GM21619 (cell line): ENCODE measurements at regions not wholly inside any gene's neighbourhood (a gene's known extent, or its start where the extent isn't known, plus 50 kb on each side); places are given as distances from the start of the nearest gene placed in this dataset.

ENCODE experiments used
- ATAC-seq: cut with Tn5 transposase; IDR thresholded peaks from one replicate; pipeline ENCODE4 v1.9.1; 2021; ENCODE audit not compliant: unreplicated experiment

DNA sequence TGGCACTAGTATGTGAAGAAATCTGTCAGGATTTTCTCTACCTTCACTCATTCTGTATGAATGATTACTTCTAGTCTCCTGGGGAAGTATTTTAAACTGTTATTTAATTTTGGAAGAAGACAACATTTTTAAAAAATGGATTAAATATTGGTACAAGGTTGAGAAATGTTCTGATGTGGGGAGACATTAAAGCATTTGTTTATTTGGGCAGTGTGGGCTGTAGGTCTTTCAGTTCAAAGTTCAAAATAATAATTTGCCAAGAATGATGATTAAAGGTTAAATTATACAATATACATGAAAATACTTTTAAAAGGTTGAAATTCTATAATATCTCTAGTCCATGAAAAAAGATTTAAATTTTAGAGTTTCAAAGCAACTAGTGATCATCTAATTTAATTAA lies 194.7 kb downstream of the NHLRC3 start:
- ATAC-seq: no peak

DNA sequence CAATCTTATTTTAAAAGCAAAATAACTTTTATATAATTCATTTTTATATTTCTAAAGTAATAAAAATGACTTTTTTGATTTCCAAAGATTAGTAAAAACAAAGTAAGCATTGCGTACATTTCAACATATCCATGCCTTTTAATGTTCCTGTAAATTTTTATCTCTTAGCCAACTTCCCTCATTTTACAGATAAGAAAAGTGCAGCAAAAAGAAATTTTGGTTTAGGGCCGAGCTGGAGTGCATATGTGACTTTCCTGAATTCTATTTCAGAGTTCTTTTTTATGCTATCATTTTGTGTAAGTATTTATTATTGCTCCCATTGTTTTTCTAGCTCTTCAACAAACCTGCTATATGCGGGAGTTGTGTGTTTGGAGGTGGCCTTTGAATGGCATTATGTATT lies 195.3 kb downstream of the NHLRC3 start:
- no peak for ATAC-seq

DNA sequence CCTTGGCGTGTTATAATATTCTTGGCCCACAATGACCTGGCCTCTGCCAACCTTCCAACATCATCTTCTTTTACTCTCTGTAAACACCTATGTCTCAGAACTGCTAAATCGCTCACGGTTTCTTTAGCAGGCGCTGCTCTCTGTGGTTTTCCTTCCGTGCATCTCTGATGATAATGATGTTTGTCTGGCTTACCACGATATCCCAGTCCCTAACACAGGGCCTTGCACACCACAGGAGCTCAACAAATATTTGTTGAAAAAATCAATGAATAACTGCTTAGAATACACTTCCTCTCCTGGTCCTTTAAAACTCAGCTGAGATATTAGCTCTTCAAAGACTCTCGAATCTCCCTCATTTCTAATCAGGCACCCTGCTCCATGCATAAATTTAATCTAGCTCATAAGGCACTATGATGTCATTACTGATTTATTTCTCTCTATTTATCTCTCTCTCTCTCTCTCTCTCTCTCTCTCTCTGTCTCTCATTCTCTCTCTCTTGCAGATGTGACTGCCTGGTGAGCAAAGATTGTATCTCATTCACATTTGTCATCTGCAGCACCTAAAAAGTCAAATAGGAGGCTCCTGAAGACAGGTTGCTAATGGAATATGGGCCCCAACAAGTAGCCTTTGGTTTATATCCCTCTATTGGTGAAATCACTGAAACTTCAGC lies 206.4 kb downstream of the NHLRC3 start:
- no peak for ATAC-seq

DNA sequence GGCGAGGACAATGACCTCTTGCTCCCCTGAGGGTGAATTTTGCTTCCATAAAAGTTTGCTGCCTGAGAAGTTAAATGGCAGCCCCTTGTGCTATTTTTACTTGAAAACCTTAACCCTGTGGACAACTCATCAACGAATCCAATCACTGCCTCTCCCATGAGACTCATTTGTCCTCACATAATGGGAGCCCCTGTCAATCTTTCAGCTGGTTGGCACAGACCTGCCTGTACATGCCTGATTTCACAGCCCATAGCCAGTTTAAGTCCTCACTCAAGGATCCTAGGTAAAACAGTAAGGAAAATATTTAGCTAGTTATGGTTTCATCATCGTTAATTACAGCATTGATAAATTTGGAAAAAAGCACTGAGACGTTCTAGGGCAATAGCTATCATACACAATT lies 207.4 kb downstream of the NHLRC3 start:
- no peak for ATAC-seq

DNA sequence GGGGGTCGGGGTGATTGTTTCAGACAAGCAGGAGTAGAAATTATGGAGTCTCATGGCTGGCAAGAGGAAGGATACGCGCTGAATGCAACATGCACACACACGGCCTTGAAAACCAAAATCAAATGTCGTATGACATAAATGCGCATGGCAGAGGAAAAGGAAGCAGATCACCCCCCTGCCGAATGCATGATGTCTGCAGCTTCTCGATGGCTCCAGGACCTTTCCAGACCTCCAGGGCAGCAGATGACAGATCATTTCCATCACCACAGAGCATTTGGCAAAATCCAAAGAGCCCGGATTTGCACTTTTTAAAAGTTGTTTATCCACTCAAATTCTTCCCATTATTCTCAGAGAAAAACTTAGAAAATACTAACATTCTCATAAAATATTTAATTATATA lies 211.7 kb downstream of the NHLRC3 start:
- ATAC-seq: no peak

DNA sequence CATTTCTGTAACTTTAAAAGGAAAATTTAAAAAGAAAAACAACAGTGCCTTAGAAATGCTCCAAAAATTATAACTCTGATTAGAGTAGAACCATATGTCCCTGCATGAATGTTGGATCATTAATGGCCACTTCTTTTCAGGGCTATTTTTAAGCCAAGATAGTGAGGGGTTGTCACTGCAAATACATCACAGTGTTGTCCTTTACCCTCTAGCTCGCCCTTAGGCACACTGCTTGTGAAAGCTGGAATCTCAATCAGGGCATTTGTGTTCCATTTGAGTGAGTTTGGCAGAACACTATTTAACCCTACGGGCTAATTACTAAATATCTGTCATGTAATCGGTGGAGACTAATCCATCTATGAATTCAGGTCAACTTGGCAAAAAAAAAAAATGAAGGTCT lies 212.2 kb downstream of the NHLRC3 start:
- ATAC-seq: no peak

DNA sequence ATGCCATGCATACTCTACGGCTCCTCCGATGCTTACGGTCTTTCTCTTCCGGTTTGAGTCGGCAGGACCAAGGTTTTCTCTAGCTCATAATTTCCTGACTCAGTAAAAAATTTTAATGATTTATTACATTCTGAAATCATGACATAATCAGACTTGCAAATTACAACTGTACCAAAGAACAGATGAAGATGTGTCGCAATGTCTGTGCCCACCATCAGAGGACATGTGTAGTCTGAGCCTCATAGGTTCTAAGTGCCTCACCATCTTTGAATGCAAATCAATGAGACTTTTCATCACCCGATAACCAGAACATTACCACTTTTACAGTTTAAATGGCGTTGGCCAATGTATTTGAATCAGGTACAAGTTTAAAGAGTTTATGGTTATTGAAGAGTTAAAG lies 213.1 kb downstream of the NHLRC3 start:
- ATAC-seq: no peak

DNA sequence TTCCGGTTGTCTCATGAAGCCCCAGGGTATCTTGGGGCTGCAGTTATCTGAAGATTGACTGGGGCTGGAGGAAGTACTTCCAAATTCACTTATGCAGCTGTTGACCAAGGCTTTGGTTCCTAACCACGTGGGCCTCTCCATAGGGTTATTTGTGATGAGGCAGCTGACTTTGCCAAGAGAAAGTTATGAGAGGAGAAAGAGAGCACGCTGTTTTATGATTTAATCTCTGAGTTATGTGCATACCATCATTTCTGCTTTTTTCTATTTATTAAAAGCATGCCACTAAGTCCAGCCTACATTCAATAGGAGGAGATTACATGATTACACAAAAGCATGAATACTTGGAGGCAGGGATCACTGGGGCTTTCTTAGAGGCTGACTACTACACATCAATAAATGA lies 215.5 kb downstream of the NHLRC3 start:
- ATAC-seq: no peak

DNA sequence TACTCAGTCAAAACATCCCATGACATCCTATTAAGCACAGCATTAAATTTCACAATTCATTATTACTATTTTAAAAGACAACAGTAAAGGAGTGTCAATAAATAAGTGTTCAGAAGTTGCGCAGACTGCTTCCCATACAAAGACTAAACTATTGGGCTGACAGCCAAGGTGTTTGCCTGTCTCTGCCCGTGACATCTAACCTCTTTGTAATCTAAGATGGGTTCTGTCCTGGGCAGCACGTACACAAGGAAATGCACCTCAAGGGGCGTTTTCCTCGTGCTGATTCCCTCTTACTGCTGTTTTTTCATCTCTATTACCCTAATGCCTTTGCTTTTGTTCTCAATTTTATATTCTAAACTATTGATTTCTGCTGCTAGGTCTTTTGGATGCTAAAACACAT lies 216.3 kb downstream of the NHLRC3 start:
- ATAC-seq: no peak

DNA sequence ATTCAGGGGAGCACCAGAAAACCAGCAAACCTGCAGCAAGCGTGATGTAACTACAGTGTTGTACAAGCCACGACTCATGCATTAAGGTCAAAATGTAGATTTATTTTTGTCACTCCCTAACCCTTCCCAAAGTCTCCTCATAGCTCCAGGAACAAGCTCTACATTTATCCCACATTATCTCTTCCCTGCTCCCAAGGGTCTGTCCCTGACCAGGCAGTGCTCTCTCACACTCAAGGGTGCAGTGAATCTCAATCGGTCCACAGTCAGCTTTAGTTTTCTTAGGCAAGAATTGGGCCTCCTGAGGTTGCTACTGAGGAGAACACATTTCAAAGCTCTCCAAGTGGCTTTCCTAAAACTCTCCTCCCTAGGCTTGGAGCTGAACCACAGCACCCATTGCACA lies 219.4 kb downstream of the NHLRC3 start:
- no peak for ATAC-seq

DNA sequence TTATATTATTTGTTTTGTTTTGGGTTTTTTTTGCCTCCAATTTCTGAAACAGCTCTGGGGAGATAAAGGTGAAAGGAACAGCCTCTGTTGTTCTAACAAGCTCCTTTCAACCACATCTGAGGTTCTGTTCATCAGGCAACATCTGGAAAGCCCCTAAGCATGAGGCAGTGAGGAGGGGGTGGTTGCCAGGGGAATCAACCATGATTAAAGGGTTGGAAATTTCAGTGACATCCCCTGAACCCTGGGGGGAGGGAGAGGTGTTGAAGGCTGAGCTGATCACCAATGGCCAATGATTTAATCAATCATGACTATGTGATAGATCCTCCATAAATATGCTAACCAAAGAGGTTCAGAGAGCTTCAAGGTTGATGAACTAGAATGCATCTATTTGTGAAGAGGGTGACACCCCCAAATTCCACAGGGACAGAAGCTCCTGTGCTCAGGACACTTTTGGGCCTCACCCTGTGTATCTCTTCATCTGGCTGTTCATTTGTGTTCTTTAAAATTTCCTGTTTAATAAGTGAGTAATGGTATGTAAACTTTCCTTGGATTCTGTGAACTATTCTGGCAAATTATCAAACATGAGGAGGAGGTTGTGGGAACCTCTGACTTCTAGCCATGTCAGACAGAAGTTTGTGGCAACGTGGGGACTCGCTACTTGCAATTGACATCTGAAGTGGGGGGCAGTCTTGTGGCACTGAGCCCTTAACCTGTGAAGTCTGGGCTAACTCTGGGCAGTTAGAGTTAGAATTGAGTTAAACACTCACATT lies 221.3 kb downstream of the NHLRC3 start:
- ATAC-seq: no peak

DNA sequence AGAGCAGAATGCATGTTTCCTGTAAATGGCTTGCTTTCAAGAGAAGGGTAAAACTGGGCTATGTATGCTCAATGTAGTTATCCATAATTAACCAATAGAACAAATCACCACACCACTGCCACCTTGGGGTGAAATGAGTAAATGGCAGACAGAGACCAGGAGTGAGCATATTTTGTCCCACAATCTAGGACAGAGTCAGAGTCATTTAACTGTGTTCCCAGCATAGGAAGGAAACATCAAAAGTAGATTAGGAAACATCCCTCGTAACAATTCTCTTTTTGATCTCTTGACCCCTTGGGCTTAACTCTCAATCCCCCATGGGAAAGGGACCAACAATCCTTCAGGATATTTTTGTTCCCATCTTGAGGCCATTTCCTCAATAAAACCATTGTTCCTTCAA lies 224.8 kb downstream of the NHLRC3 start:
- ATAC-seq: peak; percentile 89

DNA sequence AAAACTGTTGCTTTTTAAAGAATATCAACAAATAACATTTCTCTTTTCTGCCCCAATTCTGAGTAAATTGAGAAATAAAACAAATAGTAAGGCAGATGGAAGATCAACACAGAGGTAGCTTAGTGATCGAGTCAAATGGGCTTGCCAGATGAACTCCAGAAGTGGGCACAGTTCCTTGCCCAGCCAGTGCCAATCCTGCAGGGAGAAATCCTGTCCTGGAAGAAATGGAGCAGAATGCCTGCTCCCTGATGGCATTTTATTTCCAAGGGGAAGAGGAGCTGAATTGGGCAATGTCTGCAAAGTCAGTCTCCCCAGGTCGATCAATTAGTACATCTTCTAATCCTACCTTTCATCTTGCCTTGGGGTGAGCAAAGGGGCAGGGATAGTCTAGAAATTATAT lies 225.3 kb downstream of the NHLRC3 start:
- no peak for ATAC-seq

DNA sequence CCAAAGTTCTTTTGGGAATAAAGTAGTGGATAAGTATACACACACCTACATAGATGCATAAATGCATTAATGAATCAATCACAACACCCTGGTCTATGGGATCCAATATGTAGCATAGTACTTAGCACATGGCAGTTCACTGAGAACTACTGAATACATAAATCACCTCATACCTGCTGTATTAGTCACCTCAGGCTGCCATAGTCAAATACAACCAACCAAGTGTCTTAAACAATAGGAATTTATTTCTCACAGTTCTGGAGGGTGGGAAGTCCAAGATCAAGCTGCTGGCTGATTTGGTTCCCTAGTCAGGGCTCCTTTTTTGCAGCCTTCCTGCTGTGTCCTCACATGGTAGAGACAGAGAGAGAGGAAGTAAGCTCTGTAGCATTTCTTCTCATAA lies 228.2 kb downstream of the NHLRC3 start:
- no peak for ATAC-seq

DNA sequence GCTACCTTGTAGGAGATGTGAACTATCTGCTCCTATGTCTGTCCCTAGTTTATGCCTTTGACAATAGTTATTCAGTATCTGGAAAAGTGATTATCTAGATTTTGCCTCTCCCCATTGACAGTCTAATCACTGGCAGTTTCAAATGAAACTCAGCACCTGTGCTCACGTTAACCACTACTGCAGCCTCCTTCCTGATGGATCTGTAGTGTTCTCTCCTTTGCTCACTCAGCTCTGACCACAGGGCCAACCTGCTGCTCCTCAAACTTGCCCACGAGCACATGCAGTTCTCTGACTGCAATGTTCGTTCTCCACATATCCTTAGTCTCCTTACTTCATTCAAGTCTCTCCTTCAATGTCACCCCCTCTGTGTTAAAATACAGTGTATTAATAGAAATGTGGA lies 230.1 kb downstream of the NHLRC3 start:
- ATAC-seq: no peak

DNA sequence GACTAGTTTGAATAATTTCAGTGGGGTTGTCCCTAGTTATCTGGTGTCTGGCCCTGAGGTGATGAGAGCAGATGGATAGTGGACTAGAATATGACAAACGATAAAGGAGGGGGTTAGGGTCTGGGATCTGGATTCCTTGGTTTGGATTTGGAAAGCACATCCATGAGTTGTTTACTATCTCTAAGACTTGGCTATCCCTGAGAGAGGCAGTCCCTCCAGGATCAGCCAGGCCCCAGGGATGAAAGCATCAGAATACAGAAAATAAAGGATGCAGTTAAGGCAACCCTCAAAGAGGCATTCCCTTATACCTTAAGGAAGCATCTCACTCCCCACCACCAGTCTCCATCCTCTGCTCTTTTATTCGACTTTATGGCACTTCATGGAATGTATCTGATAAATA lies 230.7 kb downstream of the NHLRC3 start:
- no peak for ATAC-seq

DNA sequence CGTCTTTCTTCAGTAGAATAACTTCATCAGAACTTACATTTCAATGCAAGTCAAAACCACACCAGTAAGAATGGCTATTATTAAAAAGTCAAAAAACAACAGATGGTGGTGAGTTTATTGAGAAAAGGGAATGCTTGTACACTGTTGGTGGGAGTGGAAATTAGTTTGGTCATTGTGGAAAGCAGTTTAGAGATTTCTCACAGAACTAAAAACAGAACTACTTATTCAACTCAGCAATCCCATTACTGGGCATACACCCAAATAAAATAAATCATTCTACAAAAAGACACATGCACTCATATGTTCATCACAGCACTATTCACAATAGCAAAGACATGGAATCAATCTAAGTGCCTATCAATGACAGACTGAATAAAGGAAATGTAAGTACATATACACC lies 231.2 kb downstream of the NHLRC3 start:
- no peak for ATAC-seq

DNA sequence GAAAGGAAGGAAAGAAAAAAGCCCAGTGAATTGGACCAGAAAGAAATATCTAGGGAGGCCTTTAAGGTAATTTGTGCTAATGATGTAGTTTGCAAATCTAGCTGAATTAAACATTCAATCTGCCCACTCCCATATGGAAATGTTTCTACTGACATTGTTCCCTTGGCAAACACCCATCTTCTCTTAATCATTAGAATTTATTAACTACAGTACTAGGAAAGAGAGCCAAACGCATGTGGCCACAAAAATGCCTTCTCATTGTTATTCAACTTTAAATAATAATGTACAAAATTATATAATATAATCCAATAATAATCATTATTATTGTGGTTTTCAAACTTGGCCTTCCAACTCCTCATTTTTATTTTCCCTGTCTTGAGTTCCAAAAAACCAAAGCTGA lies 234.7 kb downstream of the NHLRC3 start:
- no peak for ATAC-seq

DNA sequence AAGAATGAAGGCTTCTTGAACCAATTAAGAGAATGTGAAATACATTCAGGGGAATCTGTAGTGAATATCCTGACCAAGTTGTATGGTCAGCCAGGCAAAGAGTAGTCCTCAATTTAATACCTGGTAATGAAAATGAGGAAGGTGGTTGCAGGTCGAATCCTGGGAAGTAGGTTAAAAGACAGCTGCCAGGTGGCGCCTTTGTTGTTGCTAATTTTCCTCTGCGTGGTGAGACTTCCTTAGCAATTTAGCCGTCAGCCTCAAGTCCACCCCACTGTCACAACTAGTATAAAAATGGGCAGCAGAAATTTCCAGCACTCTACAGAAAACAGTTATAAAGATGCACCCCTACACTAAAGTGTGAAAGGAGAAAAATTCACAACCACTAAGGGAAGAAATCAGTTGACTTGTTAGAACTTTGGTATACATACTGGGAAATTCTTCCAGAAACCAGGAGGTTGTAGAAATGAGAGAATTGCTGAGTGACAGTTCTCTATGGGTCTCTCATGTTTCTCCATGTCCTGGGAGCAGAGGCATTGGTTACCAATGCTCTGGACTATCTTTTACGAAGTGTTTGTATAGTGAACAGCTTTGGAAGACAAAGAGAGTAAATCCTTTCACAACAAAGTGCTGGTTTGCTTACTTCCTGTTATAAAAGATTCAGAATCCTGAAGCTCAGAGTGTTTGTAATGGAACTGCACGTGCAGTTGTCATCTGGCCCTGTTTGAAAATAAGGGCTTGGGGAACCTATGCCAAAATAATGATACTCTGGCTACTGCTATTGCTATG lies 235.9 kb downstream of the NHLRC3 start:
- ATAC-seq: no peak

DNA sequence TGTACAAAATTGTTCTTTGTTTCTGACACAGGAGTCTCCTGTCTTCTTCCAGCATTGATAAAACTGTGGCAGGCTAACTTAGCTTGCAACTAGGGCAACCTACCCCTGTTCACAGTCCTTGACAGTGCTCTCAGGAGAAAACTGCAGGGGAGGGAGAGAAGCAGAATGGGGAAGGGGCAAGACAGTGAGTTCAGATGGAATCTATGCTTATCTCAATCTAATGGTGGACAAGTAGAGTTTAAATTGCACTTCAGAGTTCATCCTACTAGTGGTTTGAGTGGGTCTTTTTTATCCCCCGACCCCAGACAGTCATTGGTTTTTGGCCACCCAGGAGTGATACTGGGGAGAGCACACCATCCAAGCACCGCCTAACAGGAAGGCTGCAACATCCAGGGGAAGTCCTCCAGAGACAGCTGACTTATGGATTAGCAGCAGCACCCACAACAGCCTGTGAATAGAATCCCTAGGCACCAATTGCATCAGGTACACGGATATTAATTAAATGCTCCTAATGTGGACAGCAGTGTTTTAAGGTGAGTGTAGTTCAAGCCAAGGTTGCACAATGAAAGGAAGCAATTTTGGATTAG lies 236.6 kb downstream of the NHLRC3 start:
- no peak for ATAC-seq

DNA sequence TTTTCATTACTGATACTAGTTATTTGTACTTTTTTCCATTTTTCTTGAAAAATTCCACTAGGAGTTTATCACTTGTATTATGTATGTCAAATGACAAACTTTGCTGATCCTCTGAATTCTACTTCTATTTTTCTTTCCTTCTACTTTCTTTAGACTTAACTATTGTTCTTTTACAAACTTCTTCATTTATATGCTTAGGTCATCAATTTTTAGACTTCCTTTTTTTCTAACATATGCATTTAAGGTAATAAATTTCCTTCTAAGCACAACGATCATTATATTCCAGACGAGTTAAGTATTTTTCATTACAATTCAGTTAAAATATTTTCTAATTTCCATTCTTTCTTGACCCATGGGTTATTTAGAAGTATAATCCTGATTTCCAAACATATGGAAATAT lies 240.8 kb downstream of the NHLRC3 start:
- ATAC-seq: no peak
